ENCODE measurements at regions not wholly inside any gene's neighbourhood (a gene's known extent, or its start where the extent isn't known, plus 50 kb on each side); places are given as distances from the start of the nearest gene placed in this dataset.
"Not testable (repeated sequence)": the region's sequence is repeated elsewhere in the genome, so short reads cannot be mapped to it uniquely, and the experiment has no call there.

DNA sequence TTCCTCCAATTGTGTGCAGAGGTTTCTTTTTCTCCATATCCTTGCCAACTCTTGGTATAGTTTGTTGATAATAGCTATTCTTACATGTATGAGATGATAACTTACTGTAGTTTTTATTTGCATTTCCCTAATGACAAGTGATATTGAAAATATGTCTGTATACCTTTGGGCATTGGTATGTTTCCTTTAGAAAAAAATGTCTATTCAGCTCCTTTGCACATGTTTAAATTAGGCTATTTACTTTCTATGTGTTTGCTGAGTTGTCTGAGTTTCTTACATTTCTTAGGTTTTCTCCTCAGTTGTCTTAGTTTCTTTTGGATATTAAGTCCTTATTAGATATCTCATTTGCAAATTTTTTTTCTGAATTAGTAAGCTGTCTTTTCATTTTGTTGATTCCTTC is 487.3 kb upstream of the EPHA5 start:
- DNase-seq (ENCODE audit: low spot score) = no peak

DNA sequence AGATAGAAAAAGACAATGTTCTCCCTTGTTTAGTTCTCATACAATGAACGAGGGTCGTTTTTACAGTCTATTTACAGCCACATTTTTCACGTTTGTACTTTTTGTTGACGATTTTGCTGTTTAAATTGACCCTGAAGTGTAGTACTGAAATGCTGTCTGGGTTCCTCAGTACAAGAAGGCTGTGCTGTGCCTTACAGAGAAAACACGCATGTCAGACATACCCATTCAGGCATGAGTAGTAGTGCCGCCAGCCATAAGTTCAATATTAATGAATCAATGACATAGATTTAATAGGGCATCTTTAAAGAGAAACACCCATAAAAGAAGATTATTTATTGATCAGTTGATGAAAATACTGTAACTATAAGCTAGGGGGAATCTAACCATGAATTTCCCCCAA is 459.8 kb upstream of the EPHA5 start:
- no peak for DNase-seq (ENCODE audit: low spot score)

DNA sequence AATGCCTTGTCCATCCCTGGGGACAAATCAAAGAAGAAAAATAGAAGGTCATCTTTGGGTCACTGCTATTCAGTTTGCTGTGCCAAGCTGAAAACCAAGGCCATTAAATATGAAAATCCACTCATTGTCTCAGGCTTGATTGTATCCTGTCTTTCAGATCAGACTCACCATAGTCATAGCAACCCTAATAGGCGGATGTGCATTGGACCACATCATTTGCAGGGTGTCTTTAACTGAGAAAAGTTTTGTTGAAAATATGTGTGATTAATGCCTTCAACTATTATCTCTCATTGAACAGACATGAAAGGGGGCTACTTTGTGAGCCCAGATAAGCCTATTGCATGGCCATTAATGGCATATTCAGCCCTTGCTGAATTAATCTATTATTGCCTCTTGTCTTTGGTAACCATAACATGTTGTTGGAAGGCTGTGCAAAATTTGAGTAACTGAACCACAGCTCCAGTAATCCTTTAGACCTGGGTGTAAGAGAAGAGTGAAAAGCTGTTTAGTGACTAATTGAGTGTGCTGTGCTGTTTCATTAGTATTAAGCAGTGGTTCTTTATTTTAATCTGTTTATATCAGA is 453.6 kb upstream of the EPHA5 start:
- DNase-seq (ENCODE audit: low spot score) = no peak

DNA sequence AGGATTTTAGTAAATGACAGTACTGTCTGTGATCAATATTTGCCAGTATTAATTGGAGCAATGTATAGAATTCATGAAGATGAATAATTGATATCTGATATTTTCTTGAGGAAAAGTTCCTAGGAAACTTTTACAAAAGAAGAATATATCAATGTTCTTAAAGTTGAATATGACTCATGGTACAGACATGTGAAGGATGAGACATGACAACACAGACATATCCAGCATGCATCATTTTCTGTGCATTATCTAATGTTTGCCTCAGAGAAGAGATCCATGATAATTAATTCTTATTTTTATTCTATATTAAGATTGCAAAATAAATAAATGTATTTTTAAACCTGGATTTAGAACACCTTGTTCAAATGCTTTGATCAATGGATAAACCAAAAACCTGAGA is 452.9 kb upstream of the EPHA5 start:
- no peak for DNase-seq (ENCODE audit: low spot score)

DNA sequence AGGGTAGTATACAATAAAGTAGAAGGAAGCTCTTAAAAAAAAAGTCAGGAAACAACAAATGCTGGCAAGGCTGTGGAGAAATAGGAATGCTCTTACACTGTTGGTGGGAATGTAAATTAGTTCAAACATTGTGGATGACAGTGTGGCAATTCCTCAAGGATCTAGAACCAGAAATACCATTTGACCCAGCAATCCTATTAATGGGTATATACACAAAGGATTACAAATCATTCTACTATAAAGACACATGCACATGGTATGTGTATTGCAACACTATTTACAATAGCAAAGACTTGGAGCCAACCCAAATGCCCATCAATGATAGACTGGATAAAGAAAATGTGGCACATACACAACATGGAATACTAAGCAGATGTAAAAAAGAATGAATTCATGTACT is 444.9 kb upstream of the EPHA5 start:
- DNase-seq (ENCODE audit: low spot score) = not testable (repeated sequence)

DNA sequence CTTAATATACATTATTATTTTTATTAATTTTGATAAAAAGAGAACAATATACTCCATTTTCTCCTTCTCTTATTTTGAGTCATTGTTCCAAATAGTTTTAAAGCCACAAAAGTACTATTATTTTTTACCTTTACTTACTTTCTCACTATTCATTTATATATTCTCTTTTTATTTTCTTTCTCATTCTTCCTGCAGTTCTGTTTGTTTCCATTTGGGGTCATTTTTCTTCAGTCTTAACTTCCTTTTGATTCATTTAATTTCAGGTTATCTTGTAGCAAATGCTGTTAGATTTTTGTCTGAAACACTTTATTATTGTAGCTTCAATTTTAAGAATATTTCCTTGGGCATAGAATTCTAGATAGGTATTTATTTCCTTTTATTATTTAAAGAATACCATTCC is 438.6 kb upstream of the EPHA5 start:
- no peak for DNase-seq (ENCODE audit: low spot score)

DNA sequence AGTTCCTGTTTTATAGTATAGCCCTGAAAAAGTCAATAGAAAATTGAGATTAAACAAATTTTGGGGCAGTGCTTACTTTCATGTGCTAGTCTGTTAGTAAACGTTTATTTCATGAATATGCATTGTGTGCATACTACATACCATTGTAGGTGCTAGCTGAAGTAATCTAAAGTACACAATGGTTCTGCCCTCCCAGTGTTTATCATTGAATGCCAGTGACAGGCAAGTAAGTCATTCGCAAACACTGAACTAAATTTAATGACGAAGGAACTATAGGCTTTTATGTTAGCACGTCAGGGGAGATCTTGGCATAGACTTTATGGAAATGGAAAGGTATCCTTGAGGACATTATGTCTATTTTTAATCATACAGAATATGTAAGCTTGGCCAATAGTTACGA is 426.9 kb upstream of the EPHA5 start:
- DNase-seq (ENCODE audit: low spot score) = no peak

DNA sequence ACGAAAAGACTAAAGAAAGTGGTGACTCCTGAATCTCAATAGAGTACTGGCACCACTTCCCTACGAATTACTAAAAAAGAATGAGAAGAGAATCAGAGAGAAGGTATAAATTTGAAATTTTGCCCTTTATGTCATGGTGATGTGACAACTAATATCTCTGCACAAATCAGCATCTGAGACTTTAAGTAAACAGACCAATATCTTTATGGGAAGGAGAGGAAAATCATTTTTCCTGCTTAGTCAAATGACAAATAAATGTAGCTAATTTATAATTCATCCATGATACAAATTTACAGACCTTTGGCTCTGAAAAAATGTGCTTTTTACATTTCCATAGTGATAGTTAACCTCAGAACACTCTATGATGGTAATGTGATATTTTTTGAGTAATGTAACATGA is 424.8 kb upstream of the EPHA5 start:
- no peak for DNase-seq (ENCODE audit: low spot score)

DNA sequence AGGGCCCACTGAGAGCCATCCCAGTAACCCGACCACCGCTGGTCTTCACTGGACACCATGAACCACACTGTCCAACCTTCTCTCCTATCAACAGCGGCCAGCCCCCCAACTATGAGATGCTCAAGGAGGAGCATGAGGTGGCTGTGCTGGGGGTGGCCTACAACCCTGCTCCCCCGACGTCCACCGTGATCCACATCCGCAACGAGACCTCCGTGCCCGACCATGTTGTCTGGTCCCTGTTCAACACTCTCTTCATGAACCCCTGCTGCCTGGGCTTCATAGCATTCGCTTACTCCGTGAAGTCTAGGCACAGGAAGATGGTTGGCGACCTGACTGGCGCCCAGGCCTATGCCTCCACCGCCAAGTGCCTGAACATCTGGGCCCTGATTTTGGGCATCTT is 423.8 kb upstream of the EPHA5 start:
- no peak for DNase-seq (ENCODE audit: low spot score)

DNA sequence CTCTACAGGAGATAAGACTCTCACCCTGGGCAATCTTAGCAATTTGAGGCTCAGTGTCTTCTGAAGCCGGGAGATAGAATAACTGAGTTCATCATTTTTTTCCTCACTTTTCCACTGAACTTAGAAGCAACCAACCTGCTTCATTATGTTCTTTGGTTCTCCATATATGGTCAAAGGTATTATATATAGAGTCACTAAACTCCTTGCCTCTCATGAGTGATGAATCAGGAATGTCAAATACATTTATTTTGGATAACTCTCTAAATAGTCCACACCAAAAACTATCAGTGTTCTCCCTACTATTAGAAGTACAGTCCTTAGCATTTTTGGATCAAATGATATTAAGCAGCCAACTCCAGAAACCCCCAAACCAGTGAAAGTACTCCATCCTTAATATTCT is 421.5 kb upstream of the EPHA5 start:
- no peak for DNase-seq (ENCODE audit: low spot score)

DNA sequence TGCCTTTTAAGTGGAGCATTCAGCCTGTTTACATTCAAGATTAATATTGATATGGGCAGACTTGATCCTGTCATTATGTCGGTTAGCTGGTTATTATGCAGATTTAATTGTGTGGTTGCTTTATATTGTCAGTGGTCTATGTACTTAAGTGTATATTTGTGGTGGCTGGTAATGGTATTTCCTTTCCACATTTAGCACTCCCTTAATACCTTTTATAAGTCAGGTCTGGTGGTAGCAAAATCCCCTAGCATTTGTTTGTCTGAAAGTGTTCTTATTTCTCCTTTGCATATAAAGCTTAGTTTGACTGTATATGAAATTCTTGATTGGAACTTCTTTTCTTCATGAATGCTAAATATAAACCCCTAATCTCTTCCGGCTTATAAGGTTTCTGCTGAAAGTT is 403.7 kb upstream of the EPHA5 start:
- DNase-seq (ENCODE audit: low spot score) = no peak

DNA sequence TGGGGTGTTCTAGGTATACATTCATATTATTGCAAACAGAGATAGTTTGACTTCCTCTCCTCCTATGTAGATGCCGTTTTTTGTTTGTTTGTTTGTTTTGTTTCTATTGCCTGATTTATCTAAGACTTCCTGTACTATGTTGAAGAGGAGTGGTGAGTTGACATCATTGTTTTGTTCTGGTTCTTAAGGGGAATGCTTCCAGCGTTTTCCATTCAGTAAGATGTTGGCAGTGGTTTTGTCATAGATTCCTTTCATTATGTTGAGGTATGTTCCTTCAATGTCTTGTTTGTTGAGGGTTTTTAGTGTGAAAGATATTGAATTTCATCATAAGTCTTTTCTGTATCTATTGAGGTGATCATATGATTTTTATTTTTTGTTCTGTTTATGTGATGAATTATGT is 401.6 kb upstream of the EPHA5 start:
- DNase-seq (ENCODE audit: low spot score) = no peak

DNA sequence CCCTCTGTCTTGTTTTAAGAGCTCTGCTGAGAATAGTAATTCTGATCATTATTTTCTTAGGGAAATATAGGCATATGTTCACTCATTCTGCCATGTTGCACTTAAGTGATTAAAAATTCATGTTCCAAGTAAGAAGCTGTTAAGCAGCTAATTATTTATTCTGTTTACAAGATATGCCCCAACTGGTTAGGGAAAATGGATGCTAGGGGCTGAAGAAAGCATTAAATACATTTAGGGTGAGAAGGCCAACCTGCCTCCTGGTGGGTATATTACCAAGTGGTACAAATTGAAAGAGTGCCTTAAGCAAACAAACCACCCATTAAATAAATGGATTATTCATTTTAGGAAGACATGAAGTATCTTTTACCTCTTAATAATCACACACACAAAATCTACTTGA is 392.6 kb upstream of the EPHA5 start:
- DNase-seq (ENCODE audit: low spot score) = no peak

DNA sequence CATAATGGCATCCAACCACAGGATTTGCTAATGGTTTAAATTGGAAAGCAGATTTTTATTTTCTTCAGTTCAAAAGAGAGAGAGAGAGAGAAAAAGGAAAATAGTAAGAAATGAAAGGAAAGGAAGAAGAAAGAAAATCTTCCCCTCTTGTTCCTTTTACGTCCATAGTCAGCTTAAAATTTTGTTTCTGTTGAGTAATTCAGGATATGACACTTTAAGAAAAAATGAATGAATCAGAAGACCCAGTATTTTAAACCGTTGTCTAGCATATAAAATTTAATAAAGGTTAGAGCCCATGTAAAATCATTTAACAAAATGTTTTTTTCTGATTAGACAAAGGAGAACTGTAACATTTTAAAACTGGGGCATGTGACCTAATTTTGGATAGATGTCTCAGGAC is 391.8 kb upstream of the EPHA5 start:
- DNase-seq (ENCODE audit: low spot score) = no peak

DNA sequence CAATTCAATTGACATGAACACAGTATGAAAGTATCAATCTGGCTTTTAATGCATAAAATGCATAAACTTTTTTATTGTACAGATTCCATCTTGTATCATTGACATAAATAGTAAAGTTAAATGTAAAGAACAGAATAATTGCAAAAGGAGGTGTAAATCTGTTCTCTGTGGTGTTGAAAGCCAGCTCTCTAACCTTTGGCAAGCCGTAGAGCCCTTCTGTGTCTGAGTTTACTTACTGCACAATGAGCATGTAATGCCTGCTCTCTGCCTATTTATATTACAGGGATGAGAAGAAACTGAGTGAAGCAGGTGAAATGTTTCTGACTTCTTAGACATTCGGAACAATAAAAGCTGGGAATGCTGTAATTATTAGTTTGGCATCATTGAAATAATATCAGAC is 389.3 kb upstream of the EPHA5 start:
- DNase-seq (ENCODE audit: low spot score) = peak; percentile 40

DNA sequence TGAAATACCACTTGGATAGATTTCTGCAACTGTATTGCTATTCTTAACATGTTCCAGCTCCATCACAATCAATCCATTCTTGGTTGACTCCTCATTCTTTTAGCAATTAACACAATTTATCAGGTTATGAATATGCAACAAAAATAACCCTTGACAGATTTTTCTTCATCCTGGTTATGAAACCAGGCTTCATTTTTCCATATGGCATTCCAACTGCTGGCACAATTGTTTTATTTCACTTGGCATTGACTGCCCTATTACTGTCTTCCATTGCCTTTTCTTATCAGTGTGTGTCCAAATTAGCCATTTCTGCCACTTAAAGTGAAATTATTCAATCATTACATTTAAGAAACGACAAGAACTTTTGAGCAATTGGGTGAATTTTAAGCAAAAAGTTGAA is 388.8 kb upstream of the EPHA5 start:
- DNase-seq (ENCODE audit: low spot score) = peak; percentile 64

DNA sequence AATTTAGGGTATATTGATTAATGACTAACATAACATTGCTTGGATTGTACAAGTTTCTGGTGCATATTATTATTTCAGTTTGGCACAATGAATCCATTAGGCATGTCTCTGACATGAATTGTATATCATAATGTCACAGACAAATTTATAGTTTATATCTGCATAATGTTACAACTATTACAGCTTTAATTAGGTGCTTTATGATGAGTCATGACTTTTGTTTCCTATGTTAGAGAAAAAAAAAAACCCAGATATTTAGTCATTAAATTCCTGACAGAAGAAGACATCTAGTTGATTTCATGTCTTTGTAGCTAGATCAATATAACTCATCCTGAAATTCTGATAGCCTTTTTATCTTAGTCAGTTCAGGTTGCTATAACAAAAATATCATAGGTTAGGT is 385.7 kb upstream of the EPHA5 start:
- DNase-seq (ENCODE audit: low spot score) = no peak

DNA sequence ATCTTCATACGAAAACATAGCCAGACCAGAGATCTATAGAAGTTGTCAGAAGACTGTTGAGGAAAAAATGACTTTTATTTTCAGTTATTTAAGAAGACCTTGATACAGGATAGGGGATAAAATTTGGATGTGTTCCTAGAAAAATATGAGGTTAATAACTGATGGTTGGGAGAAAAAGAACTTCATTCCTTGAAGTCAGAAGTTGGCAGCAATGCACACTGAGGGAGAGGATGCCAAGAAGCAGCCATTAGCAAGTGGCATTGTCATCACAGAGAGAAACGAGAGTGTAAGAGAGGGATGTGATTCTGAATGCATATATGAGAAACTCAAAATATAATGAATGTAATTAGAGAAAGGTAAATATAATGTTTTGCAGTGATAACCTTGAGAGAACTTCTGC is 382.1 kb upstream of the EPHA5 start:
- DNase-seq (ENCODE audit: low spot score) = no peak

DNA sequence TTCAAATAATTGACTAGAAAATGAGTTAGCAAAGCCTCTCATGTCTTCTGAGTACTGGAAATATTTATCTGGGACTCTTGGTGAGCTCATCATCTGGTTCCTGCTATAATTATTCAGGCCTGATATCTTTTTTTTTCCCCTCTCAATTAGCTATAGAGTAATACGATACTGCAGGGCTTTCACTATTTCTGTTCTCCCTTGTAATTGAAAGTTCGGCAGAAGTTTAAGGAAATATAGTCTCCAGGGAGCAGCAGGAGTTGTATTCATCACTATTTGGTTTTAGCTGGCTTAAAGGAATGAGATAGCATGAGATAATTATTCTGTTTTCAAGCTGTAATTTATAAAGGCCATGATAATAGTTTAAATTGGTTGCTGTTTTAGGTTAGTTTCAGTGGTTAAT is 378.6 kb upstream of the EPHA5 start:
- no peak for DNase-seq (ENCODE audit: low spot score)

DNA sequence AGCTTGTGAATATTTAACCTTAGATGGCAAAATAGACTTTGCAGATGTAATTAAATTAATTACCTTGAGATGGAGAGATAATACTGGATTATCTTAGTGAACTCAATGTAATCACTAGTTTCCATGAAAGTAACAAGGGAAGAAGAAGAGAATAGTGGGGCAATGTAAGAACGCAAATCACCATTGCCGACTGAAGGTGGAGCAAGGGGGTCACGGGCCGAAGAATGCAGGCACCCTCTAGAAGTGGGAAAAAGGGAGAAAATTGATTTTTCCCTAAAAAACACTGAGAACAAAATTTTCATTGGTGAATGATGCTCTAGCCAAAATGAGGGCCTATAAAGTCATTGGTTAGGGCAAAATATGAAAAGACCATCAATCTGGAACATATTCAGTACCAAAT is 375.6 kb upstream of the EPHA5 start:
- no peak for DNase-seq (ENCODE audit: low spot score)

DNA sequence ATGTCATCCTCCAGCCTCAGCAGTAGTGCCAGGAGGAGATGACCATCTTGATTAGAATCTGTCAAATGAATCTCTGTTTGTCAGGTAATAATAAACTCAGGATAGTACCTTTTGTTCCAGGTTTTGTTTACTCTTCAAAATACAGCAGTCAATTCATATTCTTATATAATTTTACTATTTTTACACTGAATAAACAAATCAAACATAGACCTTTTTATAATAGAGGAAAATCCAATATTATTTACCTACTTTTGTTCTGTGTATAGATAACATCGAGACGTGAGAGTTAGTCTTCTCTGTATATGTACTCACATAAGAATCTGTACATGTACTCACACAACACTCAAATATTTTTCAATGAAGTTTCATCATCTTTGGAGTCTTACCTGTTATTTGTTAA is 365.4 kb upstream of the EPHA5 start:
- no peak for DNase-seq (ENCODE audit: low spot score)

DNA sequence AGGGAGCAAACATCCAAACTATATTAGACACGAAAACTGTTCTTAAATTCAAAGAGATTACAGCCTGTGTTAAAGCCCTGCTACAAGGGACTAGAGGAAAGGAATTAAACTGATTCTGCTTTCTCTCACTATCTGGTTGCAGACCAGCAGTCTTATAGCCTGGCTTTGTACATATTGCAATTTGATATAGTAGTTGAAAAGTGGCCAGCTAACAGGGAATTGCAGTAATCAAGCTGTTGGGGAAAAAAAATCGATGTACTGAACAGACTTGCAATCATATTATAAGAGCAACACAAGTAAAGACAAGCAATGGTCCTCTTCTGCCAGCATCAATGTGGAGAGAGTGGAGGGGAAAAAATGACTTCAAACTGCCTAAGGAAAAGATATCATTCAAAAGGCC is 364.4 kb upstream of the EPHA5 start:
- no peak for DNase-seq (ENCODE audit: low spot score)

DNA sequence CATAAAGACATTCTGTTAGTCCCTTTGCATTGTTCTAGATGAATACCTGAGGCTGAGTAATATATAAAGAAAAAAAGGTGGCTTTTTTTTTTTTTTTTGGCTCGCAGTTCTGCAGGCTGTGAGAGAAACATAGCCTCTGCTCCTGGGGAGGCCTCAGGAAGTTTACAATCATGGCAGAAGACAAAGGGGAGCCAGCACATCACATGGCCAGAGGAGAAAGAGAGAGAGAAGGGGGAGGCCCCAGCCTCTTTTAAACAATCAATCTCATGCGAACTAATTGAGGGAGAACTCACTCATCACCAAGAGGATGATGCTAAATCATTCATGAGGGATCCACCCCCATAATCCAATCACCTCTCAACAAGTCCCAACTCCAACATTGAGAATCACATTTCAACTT is 364.0 kb upstream of the EPHA5 start:
- no peak for DNase-seq (ENCODE audit: low spot score)

DNA sequence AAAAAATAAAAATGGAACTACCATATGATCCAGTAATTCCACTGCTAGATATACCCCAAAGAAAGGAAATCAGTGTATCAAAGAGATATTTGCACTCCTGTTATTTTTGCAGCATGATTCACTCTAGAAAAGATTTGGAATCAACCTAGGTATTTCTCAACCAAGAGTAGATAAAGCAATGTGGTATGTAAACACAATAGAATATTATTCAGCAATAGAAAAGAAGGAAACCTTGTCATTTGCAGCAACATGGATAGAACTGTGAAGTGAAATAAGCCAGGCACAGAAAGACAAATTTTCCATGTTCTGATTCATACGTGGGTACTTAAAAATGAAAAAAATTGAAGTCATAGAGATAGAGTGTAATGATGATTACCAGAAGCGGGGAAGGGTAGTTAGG is 362.3 kb upstream of the EPHA5 start:
- no peak for DNase-seq (ENCODE audit: low spot score)

DNA sequence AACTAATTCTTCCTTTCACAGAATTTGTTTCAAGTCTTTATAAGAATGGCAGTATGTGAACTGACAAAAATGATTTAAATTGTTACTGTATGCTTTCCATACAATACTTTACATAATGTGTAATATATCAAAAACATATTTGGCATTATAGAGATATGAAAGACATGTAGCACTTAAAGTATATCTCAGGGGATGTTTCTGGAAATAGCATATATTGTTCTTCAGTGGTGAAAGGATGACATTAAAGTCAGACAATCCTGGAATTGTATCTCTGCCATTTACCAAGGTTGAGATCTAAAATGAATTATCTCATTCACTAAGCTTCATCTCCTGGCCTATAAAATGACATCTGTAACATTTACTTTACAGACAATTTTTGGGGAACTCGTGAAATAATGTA is 358.4 kb upstream of the EPHA5 start:
- DNase-seq (ENCODE audit: low spot score) = no peak

All from cerebellar cortex (tissue), 1 donor.